B cell (primary cell): ENCODE measurements at regions not wholly inside any gene's neighbourhood (a gene's known extent, or its start where the extent isn't known, plus 50 kb on each side); places are given as distances from the start of the nearest gene placed in this dataset.

Experiments
- ATAC-seq: fragments of 200-7000 bp; cut with Tn5 transposase; one replicate; pipeline ENCODE4 v1.10.0; 2021; ENCODE audit warnings: low read depth, mild to moderate bottlenecking, moderate number of reproducible peaks, moderate library complexity
- CTCF ChIA-PET: fragments of 350-600 bp; sonication (Branson Sonifier 250); formaldehyde crosslinking; loops from one replicate; lab custom pipeline; 2021; ENCODE audit warnings: antibody characterized with exemption, inconsistent platforms; lab: Charles Lee
- POLR2A ChIA-PET: fragments of 350-600 bp; sonication (Branson Sonifier 250); formaldehyde crosslinking; loops from one replicate; lab custom pipeline; 2021; ENCODE audit warnings: antibody characterized with exemption; lab: Charles Lee
- DNase-seq: peaks from one replicate; pipeline ENCODE4 v3.0.0; 2013
- H2AFZ ChIP-seq: 2 replicates; pipeline ENCODE4 v1.6.1; 2012; ENCODE audit warnings: mild to moderate bottlenecking, low read depth, low read length; ENCODE audit not compliant: insufficient read depth, poor library complexity, severe bottlenecking
- H3K27ac ChIP-seq, 2 donors: 1 replicate in 1 of 2; 2 replicates in 1 of 2; pipeline ENCODE4 v1.5.1; 2012 to 2013; ENCODE audit warnings: low read length in 2 of 2, mild to moderate bottlenecking in 2 of 2, moderate library complexity in 1 of 2
- H3K27me3 ChIP-seq, 4 experiments: fragments of 200-600 bp in 1 of 4; sonication (generic) in 1 of 4; replicated peaks in 1 of 4; 1 replicate in 2 of 4; 2 replicates in 2 of 4; pipeline versions ENCODE4 v1.6.1 to v1.7.0; 2013 to 2016; ENCODE audit warnings: low read length in 3 of 4, mild to moderate bottlenecking in 2 of 4, mixed read lengths in 1 of 4, moderate library complexity in 1 of 4; ENCODE audit not compliant: insufficient read depth in 4 of 4, control insufficient read depth in 3 of 4; ENCODE audit errors: control extremely low read depth in 1 of 4
- H3K36me3 ChIP-seq, 2 experiments: replicated peaks in 1 of 2; 1 replicate in 1 of 2; 2 replicates in 1 of 2; pipeline versions ENCODE4 v1.6.1 to v1.7.1; 2013; ENCODE audit warnings: low read length in 1 of 2; ENCODE audit not compliant: insufficient read depth in 2 of 2, control insufficient read depth in 1 of 2; ENCODE audit errors: control extremely low read depth in 1 of 2, extremely low read depth in 1 of 2
- H3K4me1 ChIP-seq, 2 donors: fragments of 200-600 bp in 1 of 2; sonication (generic) in 1 of 2; 1 replicate in 1 of 2; 2 replicates in 1 of 2; pipeline versions ENCODE4 v1.5.1 to v1.6.1; 2013 to 2017; ENCODE audit warnings: low read length in 2 of 2; ENCODE audit not compliant: control insufficient read depth in 2 of 2, insufficient read depth in 2 of 2
- H3K4me2 ChIP-seq: replicated peaks from 2 replicates; pipeline ENCODE3; 2012; ENCODE audit warnings: mild to moderate bottlenecking, low read depth, low read length; ENCODE audit not compliant: poor library complexity, severe bottlenecking
- H3K4me3 ChIP-seq, 5 experiments: fragments of 200-600 bp in 1 of 5; sonication (generic) in 1 of 5; 1 replicate in 3 of 5; 2 replicates in 2 of 5; pipeline versions ENCODE4 v1.5.1 to v1.7.0; 2011 to 2016; ENCODE audit warnings: low read length in 4 of 5, mild to moderate bottlenecking in 4 of 5, low read depth in 2 of 5, control low read depth in 1 of 5, moderate library complexity in 1 of 5; ENCODE audit not compliant: insufficient read depth in 1 of 5; ENCODE audit errors: control extremely low read depth in 1 of 5, extremely low read depth in 1 of 5
- H3K79me2 ChIP-seq: fragments of 200-600 bp; sonication (generic); one replicate; pipeline ENCODE4 v1.6.0; 2016; ENCODE audit warnings: low read length; ENCODE audit not compliant: control insufficient read depth, insufficient read depth
- H3K9ac ChIP-seq: fragments of 200-600 bp; sonication (generic); 2 replicates; pipeline ENCODE4 v1.6.1; 2017; ENCODE audit warnings: mild to moderate bottlenecking, low read length, moderate library complexity
- H3K9me3 ChIP-seq, 3 donors: one replicate each; pipeline versions ENCODE4 v1.6.1 to v1.7.1; 2013; ENCODE audit warnings: low read length in 2 of 3; ENCODE audit not compliant: control insufficient read depth in 2 of 3, insufficient read depth in 1 of 3; ENCODE audit errors: control extremely low read depth in 1 of 3
- H4K20me1 ChIP-seq: 2 replicates; pipeline ENCODE4 v1.6.0; 2012; ENCODE audit warnings: mild to moderate bottlenecking, low read length; ENCODE audit not compliant: insufficient read depth, control insufficient read depth, poor library complexity, severe bottlenecking
- H3K27ac Mint-ChIP-seq: one replicate; pipeline ENCODE4 v1.8.0; 2021; ENCODE audit warnings: mixed read lengths
- H3K27me3 Mint-ChIP-seq: one replicate; pipeline ENCODE4 v1.8.0; 2021; ENCODE audit warnings: mixed read lengths
- H3K4me1 Mint-ChIP-seq: one replicate; pipeline ENCODE4 v1.8.0; 2021; ENCODE audit warnings: mixed read lengths
- H3K4me3 Mint-ChIP-seq: one replicate; pipeline ENCODE4 v1.8.0; 2021; ENCODE audit warnings: mixed read lengths
- H3K9me3 Mint-ChIP-seq: one replicate; pipeline ENCODE4 v1.8.0; 2022; ENCODE audit warnings: mixed read lengths; ENCODE audit not compliant: insufficient read depth
- CTCF ChIP-seq: fragments of 200-600 bp; IDR thresholded peaks from one replicate; pipeline ENCODE4 v1.8.0; 2022; ENCODE audit warnings: antibody characterized with exemption, mild to moderate bottlenecking
- EZH2 ChIP-seq: IDR thresholded peaks from 2 replicates; pipeline ENCODE4 v1.6.1; 2012; ENCODE audit warnings: borderline replicate concordance, low read depth, mild to moderate bottlenecking, moderate library complexity, low read length; ENCODE audit not compliant: insufficient read depth, poor library complexity, severe bottlenecking
- WGBS: methylation state at CpG from one replicate; pipeline ENCODE4 v1.1.5; 2013; ENCODE audit warnings: missing lambda C conversion rate; ENCODE audit not compliant: insufficient coverage; 5-methylcytosine and 5-hydroxymethylcytosine counted together
- intact Hi-C: fragments of 100-400 bp; cut with micrococcal nuclease; formaldehyde crosslinking; loops from one replicate; pipeline ENCODE4 v1.10.0; 2022

- DNase-seq (no peak), ATAC-seq (no peak)
- 92% methylated on average over 3 of the region's 6 CpGs for WGBS
- Histone ChIP-seq H3K4me2 (no peak overlapping the region), H3K36me3 (no peaks in the 10 kb centered on the region), H3K4me3 (no peak overlapping the region), H3K9me3 (no peaks in the 10 kb centered on the region), H2AFZ (no peak overlapping the region), H3K27me3 (no peaks in the 10 kb centered on the region), H3K4me1 (no peaks in the 10 kb centered on the region), H3K9ac (no peak overlapping the region), H3K79me2 (no peaks in the 10 kb centered on the region), H4K20me1 (no peaks in the 10 kb centered on the region), H3K27ac (no peak overlapping the region)
- no peaks in the 10 kb centered on the region for H3K9me3 Mint-ChIP-seq
- TF ChIP-seq EZH2 (no peak), CTCF (no peak)
- intact Hi-C loops = no loop called here
- H3K27ac Mint-ChIP-seq = no peak overlapping the region
- no peak overlapping the region for H3K4me3 Mint-ChIP-seq
- ChIA-PET CTCF (no interaction called here), POLR2A (no interaction called here)
- no peaks in the 10 kb centered on the region for H3K4me1 Mint-ChIP-seq
- peaks cover 3% of the 10 kb centered on the region for H3K27me3 Mint-ChIP-seq
Observed at GRCh38 chr11:119897576-119897975, 168.6 kb upstream of the NECTIN1 start.

- Mint-ChIP-seq H3K4me1 (no peaks in the 10 kb centered on the region), H3K27ac (no peak overlapping the region), H3K9me3 (no peaks in the 10 kb centered on the region), H3K4me3 (no peak overlapping the region), H3K27me3 (peaks cover 3% of the 10 kb centered on the region)
- WGBS = 82% methylated on average over 2 of the region's 2 CpGs
- H2AFZ ChIP-seq = no peak overlapping the region
- H4K20me1 ChIP-seq = no peaks in the 10 kb centered on the region
- no peaks in the 10 kb centered on the region for H3K36me3 ChIP-seq
- no peaks in the 10 kb centered on the region for H3K4me1 ChIP-seq
- no peaks in the 10 kb centered on the region for H3K27me3 ChIP-seq
- TF ChIP-seq EZH2 (no peak), CTCF (no peak)
- intact Hi-C loops = no loop called here
- H3K4me2 ChIP-seq = no peak overlapping the region
- no peak overlapping the region for H3K9ac ChIP-seq
- no peaks in the 10 kb centered on the region for H3K9me3 ChIP-seq
- POLR2A ChIA-PET = no interaction called here
- DNase-seq (no peak), ATAC-seq (no peak)
- H3K79me2 ChIP-seq = no peaks in the 10 kb centered on the region
- no peak overlapping the region for H3K27ac ChIP-seq
- CTCF ChIA-PET = no interaction called here
- H3K4me3 ChIP-seq = no peak overlapping the region
Observed at GRCh38 chr11:119897046-119897440, 168.0 kb upstream of the NECTIN1 start.
